ENCODE measurements at regions not wholly inside any gene's neighbourhood (a gene's known extent, or its start where the extent isn't known, plus 50 kb on each side); places are given as distances from the start of the nearest gene placed in this dataset.

GRCh38 chr2:196478588-196478987 is 160.9 kb upstream of the CCDC150 start:
- TF ChIP-seq CTCF (IDR thresholded peaks at IDR 0.05) = no peak
- TF ChIP-seq POLR2A (IDR thresholded peaks at IDR 0.05) = no peak
